H1 (cell line): ENCODE measurements at regions not wholly inside any gene's neighbourhood (a gene's known extent, or its start where the extent isn't known, plus 50 kb on each side); places are given as distances from the start of the nearest gene placed in this dataset.

Experiments
- CTCF ChIA-PET: fragments of 300-600 bp; sonication (Branson Sonifier 250); formaldehyde crosslinking; loops from one replicate; lab custom pipeline; 2021; ENCODE audit not compliant: partially characterized antibody; lab: Charles Lee
- POLR2A ChIA-PET: fragments of 300-600 bp; sonication (Branson Sonifier 250); formaldehyde crosslinking; loops from one replicate; lab custom pipeline; 2021; ENCODE audit warnings: inconsistent platforms; ENCODE audit not compliant: partially characterized antibody; lab: Charles Lee
- DNase-seq, 2 experiments: peaks; one replicate each; pipeline versions ENCODE4 v3.0.0 to v3.0.0-alpha.2; 2010 to 2022; ENCODE audit warnings: low spot score in 2 of 2, low read depth in 1 of 2, mixed read lengths in 1 of 2
- FAIRE-seq: peaks from 2 replicates; lab custom pipeline; 2011; peaks lifted over from hg19 to GRCh38; lab: Jason Lieb, UNC
- H2AFZ ChIP-seq: 2 replicates; pipeline ENCODE4 v1.8.1; 2012; ENCODE audit warnings: low read length, inconsistent platforms
- H2AK5ac ChIP-seq: 2 replicates; pipeline ENCODE4 v1.6.1; 2013; ENCODE audit warnings: low read depth, low read length
- H2BK120ac ChIP-seq: replicated peaks from 2 replicates; pipeline ENCODE3; 2013; ENCODE audit warnings: low read depth, low read length, inconsistent platforms
- H2BK12ac ChIP-seq: 2 replicates; pipeline ENCODE4 v1.6.1; 2013; ENCODE audit warnings: low read depth, low read length
- H2BK15ac ChIP-seq: 2 replicates; pipeline ENCODE4 v1.6.1; 2013; ENCODE audit warnings: low read length
- H2BK20ac ChIP-seq: 2 replicates; pipeline ENCODE4 v1.6.1; 2013; ENCODE audit warnings: low read length
- H2BK5ac ChIP-seq: 2 replicates; pipeline ENCODE4 v1.6.1; 2013; ENCODE audit warnings: low read depth, low read length
- H3K14ac ChIP-seq: 2 replicates; pipeline ENCODE4 v1.6.1; 2013; ENCODE audit warnings: inconsistent platforms; ENCODE audit not compliant: insufficient read length
- H3K18ac ChIP-seq: 2 replicates; pipeline ENCODE4 v1.6.1; 2013; ENCODE audit warnings: low read length; ENCODE audit errors: extremely low read depth
- H3K23ac ChIP-seq: 2 replicates; pipeline ENCODE4 v1.6.1; 2013; ENCODE audit warnings: inconsistent platforms; ENCODE audit not compliant: insufficient read length
- H3K23me2 ChIP-seq: 2 replicates; pipeline ENCODE4 v1.6.1; 2013; ENCODE audit warnings: low read depth, low read length
- H3K27ac ChIP-seq: 2 replicates; pipeline ENCODE4 v1.6.1; 2011; ENCODE audit warnings: low read depth, low read length, inconsistent platforms
- H3K27me3 ChIP-seq, 4 experiments: replicated peaks in 1 of 4; 1 replicate in 1 of 4; 2 replicates in 3 of 4; pipeline versions ENCODE4 v1.6.1 to v1.8.1; 2011 to 2013; ENCODE audit warnings: low read length in 3 of 4, mild to moderate bottlenecking in 3 of 4, inconsistent platforms in 2 of 4, mixed read lengths in 2 of 4, moderate library complexity in 1 of 4; ENCODE audit not compliant: control insufficient read depth in 3 of 4, insufficient read depth in 3 of 4; ENCODE audit errors: extremely low read depth in 1 of 4
- H3K36me3 ChIP-seq, 4 experiments: 2 replicates each; pipeline versions ENCODE4 v1.6.1 to v1.8.1; 2011 to 2013; ENCODE audit warnings: mild to moderate bottlenecking in 4 of 4, low read length in 3 of 4, moderate library complexity in 2 of 4, control low read depth in 1 of 4, inconsistent platforms in 1 of 4; ENCODE audit not compliant: insufficient read depth in 4 of 4, control insufficient read depth in 2 of 4
- H3K4ac ChIP-seq: replicated peaks from 2 replicates; pipeline ENCODE3; 2013; ENCODE audit warnings: low read length, low read depth, mixed read lengths, inconsistent platforms; ENCODE audit not compliant: insufficient read length
- H3K4me1 ChIP-seq, 4 experiments: replicated peaks in 1 of 4; 1 replicate in 1 of 4; 2 replicates in 3 of 4; pipeline versions ENCODE4 v1.6.1 to v1.8.1; 2011 to 2013; ENCODE audit warnings: low read length in 3 of 4, inconsistent platforms in 2 of 4, mixed read lengths in 1 of 4; ENCODE audit not compliant: insufficient read depth in 4 of 4, control insufficient read depth in 3 of 4
- H3K4me2 ChIP-seq, 2 experiments: 2 replicates each; pipeline versions ENCODE4 v1.6.1 to v1.8.1; 2011 to 2013; ENCODE audit warnings: low read depth in 2 of 2, low read length in 2 of 2, control low read depth in 1 of 2, inconsistent platforms in 1 of 2, mild to moderate bottlenecking in 1 of 2; ENCODE audit not compliant: insufficient read depth in 1 of 2
- H3K4me3 ChIP-seq, 4 experiments: fragments of 200-600, 300-600 bp in 1 of 4; sonication (generic), shearing (Covaris generic), sonication (Bioruptor Twin) in 1 of 4; 2 replicates each; pipeline versions ENCODE4 v1.5.1 to v1.8.1; 2011 to 2016; ENCODE audit warnings: low read length in 4 of 4, low read depth in 3 of 4, control low read depth in 2 of 4, inconsistent platforms in 2 of 4, mild to moderate bottlenecking in 2 of 4, mixed read lengths in 1 of 4, moderate library complexity in 1 of 4; ENCODE audit not compliant: insufficient read depth in 2 of 4; ENCODE audit errors: extremely low read depth in 1 of 4
- H3K56ac ChIP-seq: replicated peaks from 2 replicates; pipeline ENCODE3; 2013; ENCODE audit warnings: low read depth, mild to moderate bottlenecking, mixed read lengths, low read length, inconsistent platforms; ENCODE audit not compliant: insufficient read length
- H3K79me1 ChIP-seq: 2 replicates; pipeline ENCODE4 v1.6.1; 2013; ENCODE audit warnings: low read depth, low read length, control low read depth
- H3K79me2 ChIP-seq, 2 experiments: 2 replicates each; pipeline versions ENCODE4 v1.6.1 to v1.8.1; 2012 to 2013; ENCODE audit warnings: low read length in 2 of 2, mild to moderate bottlenecking in 2 of 2, inconsistent platforms in 1 of 2; ENCODE audit not compliant: insufficient read depth in 2 of 2, control insufficient read depth in 1 of 2
- H3K9ac ChIP-seq, 4 experiments: replicated peaks in 1 of 4; 1 replicate in 1 of 4; 2 replicates in 3 of 4; pipeline versions ENCODE4 v1.6.1 to v1.8.1; 2011 to 2013; ENCODE audit warnings: low read depth in 3 of 4, low read length in 3 of 4, control low read depth in 2 of 4, mild to moderate bottlenecking in 2 of 4, moderate library complexity in 2 of 4, inconsistent platforms in 1 of 4; ENCODE audit errors: extremely low read depth in 1 of 4
- H3K9me3 ChIP-seq, 2 experiments: 2 replicates each; pipeline versions ENCODE4 v1.6.1 to v1.8.1; 2012 to 2013; ENCODE audit warnings: mild to moderate bottlenecking in 2 of 2, moderate library complexity in 2 of 2, control low read depth in 1 of 2, inconsistent platforms in 1 of 2, low read depth in 1 of 2, low read length in 1 of 2, mixed read lengths in 1 of 2; ENCODE audit not compliant: insufficient read depth in 2 of 2
- H4K20me1 ChIP-seq, 2 experiments: replicated peaks in 1 of 2; 2 replicates each; pipeline versions ENCODE3 to v1.8.1; 2011 to 2013; ENCODE audit warnings: inconsistent platforms in 2 of 2, low read length in 2 of 2, mild to moderate bottlenecking in 1 of 2; ENCODE audit not compliant: insufficient read depth in 2 of 2, control insufficient read depth in 1 of 2
- H4K5ac ChIP-seq: 2 replicates; pipeline ENCODE4 v1.6.1; 2013; ENCODE audit warnings: low read length, low read depth, mixed read lengths, inconsistent platforms; ENCODE audit not compliant: insufficient read length
- H4K8ac ChIP-seq: 2 replicates; pipeline ENCODE4 v1.8.0; 2013; ENCODE audit warnings: mild to moderate bottlenecking, moderate library complexity, low read length, inconsistent platforms; ENCODE audit not compliant: insufficient read depth; ENCODE audit errors: extremely low read depth
- H4K91ac ChIP-seq: replicated peaks from 2 replicates; pipeline ENCODE3; 2013; ENCODE audit warnings: low read length, mixed read lengths, inconsistent platforms; ENCODE audit not compliant: insufficient read length
- CEBPB ChIP-seq: IDR thresholded peaks from 2 replicates; pipeline ENCODE4 v1.6.1; 2012; ENCODE audit warnings: low read depth, low read length
- EZH2 ChIP-seq: fragments of 200-600 bp; sonication (generic); IDR thresholded peaks from 2 replicates; pipeline ENCODE4 v1.7.1; 2012; ENCODE audit warnings: low read depth, mild to moderate bottlenecking, moderate library complexity, low read length, inconsistent platforms; ENCODE audit not compliant: severe bottlenecking
- RFX5 ChIP-seq: IDR thresholded peaks from 2 replicates; pipeline ENCODE4 v1.6.1; 2011; ENCODE audit warnings: low read depth, low read length, improper control_type of control experiment, borderline replicate concordance
- SP4 ChIP-seq: IDR thresholded peaks from 2 replicates; pipeline ENCODE4 v1.6.1; 2012; ENCODE audit warnings: low read length, inconsistent platforms
- WGBS, 2 experiments: shearing (Covaris generic) in 1 of 2; methylation state at CpG; one replicate each; pipeline versions ENCODE4 v1.1.6 to v1.1.7; 2013 to 2015; ENCODE audit warnings: low lambda C conversion rate in 2 of 2, mixed read lengths in 2 of 2, inconsistent platforms in 1 of 2, low coverage in 1 of 2, missing lambda C conversion rate in 1 of 2; ENCODE audit not compliant: insufficient replicate concordance in 2 of 2, insufficient coverage in 1 of 2, insufficient read length in 1 of 2; ENCODE audit errors: extremely low coverage in 1 of 2, missing lambda C conversion rate in 1 of 2; 5-methylcytosine and 5-hydroxymethylcytosine counted together

DNA sequence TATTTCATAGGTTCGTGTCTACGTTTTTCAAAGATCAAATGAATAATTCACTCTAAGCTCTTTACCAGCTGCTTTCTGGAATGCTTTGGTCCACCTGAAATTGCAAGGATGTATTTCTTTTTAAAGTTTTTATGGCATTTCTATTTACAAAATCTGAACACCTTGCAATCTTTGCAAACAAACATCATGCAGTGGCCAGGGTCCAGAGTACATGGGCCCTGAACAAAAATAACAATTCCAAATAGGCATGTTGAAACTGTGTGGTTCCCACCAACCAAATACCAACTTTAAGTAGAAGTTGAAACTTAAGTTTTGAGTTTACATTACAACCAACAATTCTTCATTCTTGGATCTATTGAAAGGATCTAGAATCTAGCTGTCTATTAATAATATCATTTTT, 180.1 kb upstream of the FTMT start:
- no peaks in the 10 kb centered on the region for H3K9me3 ChIP-seq
- no peak overlapping the region for H3K4ac ChIP-seq
- no peak overlapping the region for H4K8ac ChIP-seq
- no peak overlapping the region for H2BK20ac ChIP-seq
- H2BK12ac ChIP-seq, result no peak overlapping the region
- no peaks in the 10 kb centered on the region for H3K23me2 ChIP-seq
- no peak overlapping the region for H3K4me3 ChIP-seq
- no peak overlapping the region for H4K5ac ChIP-seq
- no peak overlapping the region for H4K91ac ChIP-seq
- H3K79me2 ChIP-seq, result no peaks in the 10 kb centered on the region
- FAIRE-seq (no peak), DNase-seq (no peak)
- ChIA-PET POLR2A (no interaction called here), CTCF (no interaction called here)
- H3K18ac ChIP-seq, result no peak overlapping the region
- no peak overlapping the region for H2AK5ac ChIP-seq
- H3K14ac ChIP-seq, result no peak overlapping the region
- no peak overlapping the region for H3K23ac ChIP-seq
- 90% methylated on average over 2 of the region's 2 CpGs; no CpG with 5 or more reads in 1 of the 2 experiments for WGBS, 2 experiments
- H3K4me2 ChIP-seq, result no peak overlapping the region
- H3K9ac ChIP-seq, result no peak overlapping the region
- no peak overlapping the region for H2BK120ac ChIP-seq
- H3K36me3 ChIP-seq, result no peaks in the 10 kb centered on the region
- no peak overlapping the region for H3K56ac ChIP-seq
- no peaks in the 10 kb centered on the region for H3K79me1 ChIP-seq
- H2BK15ac ChIP-seq, result no peak overlapping the region
- H4K20me1 ChIP-seq, result no peaks in the 10 kb centered on the region
- no peaks in the 10 kb centered on the region for H3K27me3 ChIP-seq
- no peak overlapping the region for H2BK5ac ChIP-seq
- no peak overlapping the region for H2AFZ ChIP-seq
- TF ChIP-seq SP4, result no peak
- no peak for TF ChIP-seq CEBPB
- TF ChIP-seq RFX5, result no peak
- no peak for TF ChIP-seq EZH2
- H3K4me1 ChIP-seq, result no peaks in the 10 kb centered on the region
- no peak overlapping the region for H3K27ac ChIP-seq
